ENCODE measurements at regions not wholly inside any gene's neighbourhood (a gene's known extent, or its start where the extent isn't known, plus 50 kb on each side); places are given as distances from the start of the nearest gene placed in this dataset.

GRCh38 chr17:22490399-22490798 lies 798.1 kb downstream of the KCNJ18 start:
- TF ChIP-seq CTCF (IDR thresholded peaks at IDR 0.05) (no peak), POLR2A (IDR thresholded peaks at IDR 0.05) (no peak)
